KMS-11 (cell line): ENCODE measurements at regions not wholly inside any gene's neighbourhood (a gene's known extent, or its start where the extent isn't known, plus 50 kb on each side); places are given as distances from the start of the nearest gene placed in this dataset.

ENCODE experiments used
- H2AFZ ChIP-seq: fragments of 200-600 bp; sonication (generic); 2 replicates; pipeline ENCODE4 v1.6.1; 2016; ENCODE audit warnings: antibody characterized with exemption, mixed run types, low read depth
- H3K27ac ChIP-seq: fragments of 200-600 bp; sonication (generic); 2 replicates; pipeline ENCODE4 v1.6.1; 2016; ENCODE audit warnings: mild to moderate bottlenecking, mixed run types
- H3K27me3 ChIP-seq: fragments of 200-600 bp; sonication (generic); 2 replicates; pipeline ENCODE4 v1.6.1; 2017; ENCODE audit warnings: mild to moderate bottlenecking, low read depth, mixed run types, moderate library complexity; ENCODE audit not compliant: insufficient read depth
- H3K36me3 ChIP-seq: fragments of 200-600 bp; sonication (generic); 2 replicates; pipeline ENCODE4 v1.6.1; 2017; ENCODE audit warnings: mild to moderate bottlenecking, mixed run types; ENCODE audit not compliant: insufficient read depth
- H3K4me1 ChIP-seq: fragments of 200-600 bp; sonication (generic); 2 replicates; pipeline ENCODE4 v1.6.1; 2016; ENCODE audit warnings: mild to moderate bottlenecking, low read depth, mixed run types; ENCODE audit not compliant: poor library complexity, severe bottlenecking
- H3K4me2 ChIP-seq: fragments of 200-600 bp; sonication (generic); 2 replicates; pipeline ENCODE4 v1.7.0; 2016; ENCODE audit warnings: mild to moderate bottlenecking, mixed run types
- H3K4me3 ChIP-seq: fragments of 200-600 bp; sonication (generic); IDR thresholded peaks from 2 replicates; pipeline ENCODE4 v1.6.1; 2017; ENCODE audit warnings: low read depth, low read length, mixed read lengths; ENCODE audit not compliant: insufficient read depth
- H3K79me2 ChIP-seq: fragments of 200-600 bp; sonication (generic); 2 replicates; pipeline ENCODE4 v1.6.1; 2016; ENCODE audit warnings: low read depth, mixed run types; ENCODE audit not compliant: insufficient read depth
- H3K9ac ChIP-seq: fragments of 200-600 bp; sonication (generic); 2 replicates; pipeline ENCODE4 v1.6.1; 2016; ENCODE audit warnings: mild to moderate bottlenecking, mixed run types
- H4K20me1 ChIP-seq: fragments of 200-600 bp; sonication (generic); 2 replicates; pipeline ENCODE4 v1.6.1; 2016; ENCODE audit warnings: mild to moderate bottlenecking, mixed run types; ENCODE audit not compliant: insufficient read depth
- CTCF ChIP-seq: fragments of 200-600 bp; sonication (generic); conservative IDR thresholded peaks from 2 replicates; pipeline ENCODE4 v1.6.1; 2017; ENCODE audit warnings: low read depth, mild to moderate bottlenecking, antibody characterized with exemption, low read length, moderate library complexity, mixed read lengths

GRCh38 chr5:60527072-60527471 lies 172.9 kb downstream of the DEPDC1B start:
- Histone ChIP-seq H4K20me1 (no peaks in the 10 kb centered on the region), H3K36me3 (no peaks in the 10 kb centered on the region), H3K27ac (no peak overlapping the region), H3K4me1 (no peaks in the 10 kb centered on the region), H3K79me2 (no peaks in the 10 kb centered on the region), H3K9ac (no peak overlapping the region), H3K27me3 (no peaks in the 10 kb centered on the region), H3K4me2 (no peak overlapping the region), H2AFZ (no peak overlapping the region), H3K4me3 (no peak overlapping the region)
- TF ChIP-seq CTCF = no peak

GRCh38 chr5:60526336-60526875 lies 173.6 kb downstream of the DEPDC1B start:
- H3K4me3 ChIP-seq = no peak overlapping the region
- no peaks in the 10 kb centered on the region for H4K20me1 ChIP-seq
- H3K4me1 ChIP-seq = no peaks in the 10 kb centered on the region
- no peaks in the 10 kb centered on the region for H3K79me2 ChIP-seq
- H3K4me2 ChIP-seq = no peak overlapping the region
- no peaks in the 10 kb centered on the region for H3K36me3 ChIP-seq
- no peak for TF ChIP-seq CTCF
- H3K9ac ChIP-seq = no peak overlapping the region
- no peaks in the 10 kb centered on the region for H3K27me3 ChIP-seq
- H2AFZ ChIP-seq = no peak overlapping the region
- H3K27ac ChIP-seq = no peak overlapping the region

- H3K9ac ChIP-seq = no peak overlapping the region
- H3K4me2 ChIP-seq = no peak overlapping the region
- H2AFZ ChIP-seq = no peak overlapping the region
- no peaks in the 10 kb centered on the region for H3K36me3 ChIP-seq
- H3K79me2 ChIP-seq = no peaks in the 10 kb centered on the region
- no peaks in the 10 kb centered on the region for H4K20me1 ChIP-seq
- H3K4me1 ChIP-seq = no peaks in the 10 kb centered on the region
- no peak overlapping the region for H3K4me3 ChIP-seq
- H3K27ac ChIP-seq = no peak overlapping the region
- no peak for TF ChIP-seq CTCF
- no peaks in the 10 kb centered on the region for H3K27me3 ChIP-seq
Measured at GRCh38 chr5:60522292-60522905, 177.6 kb downstream of the DEPDC1B start.

GRCh38 chr5:60521376-60522291 lies 178.3 kb downstream of the DEPDC1B start:
- Histone ChIP-seq H3K9ac (no peak overlapping the region), H3K4me2 (no peak overlapping the region), H3K36me3 (no peaks in the 10 kb centered on the region), H3K27ac (no peak overlapping the region), H3K79me2 (no peaks in the 10 kb centered on the region), H2AFZ (no peak overlapping the region), H4K20me1 (no peaks in the 10 kb centered on the region), H3K27me3 (no peaks in the 10 kb centered on the region), H3K4me3 (no peak overlapping the region), H3K4me1 (no peaks in the 10 kb centered on the region)
- TF ChIP-seq CTCF = no peak
